ENCODE measurements at regions not wholly inside any gene's neighbourhood (a gene's known extent, or its start where the extent isn't known, plus 50 kb on each side); places are given as distances from the start of the nearest gene placed in this dataset.

GRCh38 chr15:56820333-56820732, 87.0 kb upstream of the ZNF280D start:
- H3K9me2 ChIP-seq (replicated peaks; ENCODE audit: control insufficient read depth, low read length): no peaks in the 10 kb centered on the region
- peaks cover 26% of the 10 kb centered on the region for H3K4me1 ChIP-seq (ENCODE audit: control insufficient read depth, low read length)
- no peak overlapping the region for H3K27ac ChIP-seq (ENCODE audit: low read depth, low read length)
- peak overlapping the region; percentile 5; the same call in 1 of the 2 replicates for H3K4me2 ChIP-seq (ENCODE audit: low read length)
- no peaks in the 10 kb centered on the region for H3K36me3 ChIP-seq (ENCODE audit: control insufficient read depth, low read length)
- H3K9me3 ChIP-seq (ENCODE audit: control insufficient read depth, insufficient read depth, low read length): no peaks in the 10 kb centered on the region
- H3K4me3 ChIP-seq (ENCODE audit: low read length): no peak overlapping the region
- no peaks in the 10 kb centered on the region for H3K79me2 ChIP-seq (ENCODE audit: control insufficient read depth, low read length)
- no peak for TF ChIP-seq CTCF (IDR thresholded peaks at IDR 0.05; ENCODE audit: low read depth, low read length, poor library complexity, severe bottlenecking)
- no peak for TF ChIP-seq EZH2phosphoT487 (IDR thresholded peaks at IDR 0.05; ENCODE audit: borderline replicate concordance, low read length)
- no peaks in the 10 kb centered on the region for H4K20me1 ChIP-seq (ENCODE audit: control insufficient read depth, insufficient read depth, low read depth, low read length)
- H3F3A ChIP-seq (ENCODE audit: control insufficient read depth, insufficient read depth): no peaks in the 10 kb centered on the region
- no peaks in the 10 kb centered on the region for H3K27me3 ChIP-seq (ENCODE audit: control insufficient read depth, low read length)

GRCh38 chr15:56817321-56818080, 84.2 kb upstream of the ZNF280D start:
- Histone ChIP-seq H3K27ac (ENCODE audit: low read depth, low read length) (no peak overlapping the region), H3K4me3 (ENCODE audit: low read length) (no peak overlapping the region), H4K20me1 (ENCODE audit: control insufficient read depth, insufficient read depth, low read depth, low read length) (no peaks in the 10 kb centered on the region), H3K79me2 (ENCODE audit: control insufficient read depth, low read length) (no peaks in the 10 kb centered on the region), H3K4me1 (ENCODE audit: control insufficient read depth, low read length) (peaks cover 32% of the 10 kb centered on the region), H3K27me3 (ENCODE audit: control insufficient read depth, low read length) (no peaks in the 10 kb centered on the region), H3K36me3 (ENCODE audit: control insufficient read depth, low read length) (no peaks in the 10 kb centered on the region), H3K9me2 (replicated peaks; ENCODE audit: control insufficient read depth, low read length) (no peaks in the 10 kb centered on the region), H3K4me2 (ENCODE audit: low read length) (no peak overlapping the region), H3F3A (ENCODE audit: control insufficient read depth, insufficient read depth) (no peaks in the 10 kb centered on the region), H3K9me3 (ENCODE audit: control insufficient read depth, insufficient read depth, low read length) (no peaks in the 10 kb centered on the region)
- TF ChIP-seq EZH2phosphoT487 (IDR thresholded peaks at IDR 0.05; ENCODE audit: borderline replicate concordance, low read length) (no peak), CTCF (IDR thresholded peaks at IDR 0.05; ENCODE audit: low read depth, low read length, poor library complexity, severe bottlenecking) (no peak)

- H4K20me1 ChIP-seq (ENCODE audit: control insufficient read depth, insufficient read depth, low read depth, low read length): no peaks in the 10 kb centered on the region
These were observed 83.5 kb upstream of the ZNF280D start for GRCh38 chr15:56816781-56817180.

More at GRCh38 chr15:56816781-56817180, 83.5 kb upstream of the ZNF280D start:
- Histone ChIP-seq H3K4me1 (ENCODE audit: control insufficient read depth, low read length) (peaks cover 32% of the 10 kb centered on the region), H3K36me3 (ENCODE audit: control insufficient read depth, low read length) (no peaks in the 10 kb centered on the region), H3K9me2 (replicated peaks; ENCODE audit: control insufficient read depth, low read length) (no peaks in the 10 kb centered on the region), H3K4me2 (ENCODE audit: low read length) (no peak overlapping the region), H3K79me2 (ENCODE audit: control insufficient read depth, low read length) (no peaks in the 10 kb centered on the region), H3K9me3 (ENCODE audit: control insufficient read depth, insufficient read depth, low read length) (no peaks in the 10 kb centered on the region), H3K27me3 (ENCODE audit: control insufficient read depth, low read length) (no peaks in the 10 kb centered on the region), H3F3A (ENCODE audit: control insufficient read depth, insufficient read depth) (0 out of 2 replicates have a peak, but pooled peaks cover 2% of the 10 kb centered on the region), H3K4me3 (ENCODE audit: low read length) (no peak overlapping the region), H3K27ac (ENCODE audit: low read depth, low read length) (no peak overlapping the region)
- no peak for TF ChIP-seq CTCF (IDR thresholded peaks at IDR 0.05; ENCODE audit: low read depth, low read length, poor library complexity, severe bottlenecking)
- TF ChIP-seq EZH2phosphoT487 (IDR thresholded peaks at IDR 0.05; ENCODE audit: borderline replicate concordance, low read length): no peak
